Esophagus (tissue), 2 donors: ENCODE measurements at regions not wholly inside any gene's neighbourhood (a gene's known extent, or its start where the extent isn't known, plus 50 kb on each side); places are given as distances from the start of the nearest gene placed in this dataset.

Source experiments
- H3K27ac ChIP-seq, 2 donors: one replicate each; pipeline ENCODE4 v1.5.1; 2013; ENCODE audit warnings: low read depth in 2 of 2, mild to moderate bottlenecking in 2 of 2, inconsistent platforms in 1 of 2, low read length in 1 of 2, moderate library complexity in 1 of 2
- H3K27me3 ChIP-seq, 2 donors: one replicate each; pipeline ENCODE4 v1.6.1; 2013; ENCODE audit warnings: low read length in 2 of 2, control low read depth in 1 of 2, mild to moderate bottlenecking in 1 of 2; ENCODE audit not compliant: insufficient read depth in 2 of 2, control insufficient read depth in 1 of 2
- H3K36me3 ChIP-seq, 2 donors: one replicate each; pipeline ENCODE4 v1.6.1; 2013; ENCODE audit warnings: low read length in 1 of 2; ENCODE audit not compliant: control insufficient read depth in 2 of 2, insufficient read depth in 2 of 2
- H3K4me1 ChIP-seq, 2 donors: one replicate each; pipeline ENCODE4 v1.6.1; 2013; ENCODE audit warnings: low read length in 1 of 2; ENCODE audit not compliant: control insufficient read depth in 2 of 2, insufficient read depth in 2 of 2
- H3K4me3 ChIP-seq, 2 donors: one replicate each; pipeline ENCODE4 v1.5.1; 2013; ENCODE audit warnings: low read length in 2 of 2, mild to moderate bottlenecking in 2 of 2, low read depth in 1 of 2, moderate library complexity in 1 of 2
- H3K9me3 ChIP-seq, 2 donors: one replicate each; pipeline ENCODE4 v1.6.1; 2013; ENCODE audit warnings: mild to moderate bottlenecking in 2 of 2, low read depth in 1 of 2, low read length in 1 of 2, moderate library complexity in 1 of 2; ENCODE audit not compliant: control insufficient read depth in 2 of 2, insufficient read depth in 1 of 2
- WGBS, 2 donors: extraction: QIAGEN DNeasy Blood & Tissue Kit; methylation state at CpG; one replicate each; pipeline ENCODE4 v1.1.7; 2013; 5-methylcytosine and 5-hydroxymethylcytosine counted together
- donor health status: healthy with polysubstance abuse.
- donor health status: Bipolar disorder and iron deficiency.

GRCh38 chr6:71452697-71453370 lies 164.2 kb downstream of the OGFRL1 start:
- Histone ChIP-seq H3K9me3 (no peaks in the 10 kb centered on the region), H3K36me3 (no peaks in the 10 kb centered on the region), H3K4me3 (no peak overlapping the region), H3K4me1 (no peaks in the 10 kb centered on the region), H3K27ac (no peak overlapping the region), H3K27me3 (no peaks in the 10 kb centered on the region)
- 61 to 68% methylated on average over 5 of the region's 5 CpGs for WGBS, 2 donors

GRCh38 chr6:71453371-71453706 lies 164.7 kb downstream of the OGFRL1 start:
- Histone ChIP-seq H3K27me3 (no peaks in the 10 kb centered on the region), H3K9me3 (no peaks in the 10 kb centered on the region), H3K4me3 (no peak overlapping the region), H3K36me3 (no peaks in the 10 kb centered on the region), H3K4me1 (no peaks in the 10 kb centered on the region), H3K27ac (no peak overlapping the region)

- WGBS, 2 donors, result 52% methylated on average over 1 of the region's 1 CpG
- no peaks in the 10 kb centered on the region for H3K9me3 ChIP-seq
- no peak overlapping the region for H3K4me3 ChIP-seq
- no peak overlapping the region for H3K27ac ChIP-seq
- no peaks in the 10 kb centered on the region for H3K4me1 ChIP-seq
- H3K36me3 ChIP-seq, result no peaks in the 10 kb centered on the region
- H3K27me3 ChIP-seq, result no peaks in the 10 kb centered on the region
Observed at GRCh38 chr6:71454056-71454455, 165.4 kb downstream of the OGFRL1 start.

- Histone ChIP-seq H3K4me1 (no peaks in the 10 kb centered on the region), H3K4me3 (no peak overlapping the region), H3K9me3 (no peaks in the 10 kb centered on the region), H3K27me3 (no peaks in the 10 kb centered on the region), H3K27ac (no peak overlapping the region), H3K36me3 (no peaks in the 10 kb centered on the region)
- 82 to 88% methylated on average over 1 of the region's 1 CpG for WGBS, 2 donors
Observed at GRCh38 chr6:71457929-71458328, 169.3 kb downstream of the OGFRL1 start.

- 89 to 93% methylated on average over 2 of the region's 2 CpGs for WGBS, 2 donors
- H3K9me3 ChIP-seq, result no peaks in the 10 kb centered on the region
- no peaks in the 10 kb centered on the region for H3K27me3 ChIP-seq
- H3K4me1 ChIP-seq, result no peaks in the 10 kb centered on the region
- no peak overlapping the region for H3K27ac ChIP-seq
- no peaks in the 10 kb centered on the region for H3K36me3 ChIP-seq
- no peak overlapping the region for H3K4me3 ChIP-seq
Observed at GRCh38 chr6:71459162-71459561, 170.6 kb downstream of the OGFRL1 start.

- H3K4me1 ChIP-seq, result no peaks in the 10 kb centered on the region
- H3K36me3 ChIP-seq, result no peaks in the 10 kb centered on the region
- H3K27ac ChIP-seq, result no peak overlapping the region
- H3K9me3 ChIP-seq, result no peaks in the 10 kb centered on the region
- no peak overlapping the region for H3K4me3 ChIP-seq
- WGBS, 2 donors, result 78 to 87% methylated on average over 3 of the region's 3 CpGs
- H3K27me3 ChIP-seq, result no peaks in the 10 kb centered on the region
Observed at GRCh38 chr6:71460933-71461332, 172.3 kb downstream of the OGFRL1 start.

- no peaks in the 10 kb centered on the region for H3K36me3 ChIP-seq
- no peaks in the 10 kb centered on the region for H3K27me3 ChIP-seq
- no peaks in the 10 kb centered on the region for H3K9me3 ChIP-seq
- WGBS, 2 donors, result 67 to 68% methylated on average over 1 of the region's 1 CpG
- H3K27ac ChIP-seq, result no peak overlapping the region
- no peaks in the 10 kb centered on the region for H3K4me1 ChIP-seq
- no peak overlapping the region for H3K4me3 ChIP-seq
Observed at GRCh38 chr6:71463061-71463460, 174.4 kb downstream of the OGFRL1 start.

- Histone ChIP-seq H3K9me3 (no peaks in the 10 kb centered on the region), H3K4me1 (no peaks in the 10 kb centered on the region), H3K36me3 (no peaks in the 10 kb centered on the region), H3K4me3 (no peak overlapping the region), H3K27ac (no peak overlapping the region), H3K27me3 (no peaks in the 10 kb centered on the region)
- WGBS, 2 donors, result 26 to 35% methylated on average over 1 of the region's 1 CpG
Observed at GRCh38 chr6:71465096-71465495, 176.5 kb downstream of the OGFRL1 start.

- H3K36me3 ChIP-seq, result no peaks in the 10 kb centered on the region
- H3K9me3 ChIP-seq, result no peaks in the 10 kb centered on the region
- no peaks in the 10 kb centered on the region for H3K27me3 ChIP-seq
- no peak overlapping the region for H3K27ac ChIP-seq
- WGBS, 2 donors, result 85 to 89% methylated on average over 1 of the region's 1 CpG
- no peaks in the 10 kb centered on the region for H3K4me1 ChIP-seq
- H3K4me3 ChIP-seq, result no peak overlapping the region
Observed at GRCh38 chr6:71466362-71466761, 177.8 kb downstream of the OGFRL1 start.

- no peaks in the 10 kb centered on the region for H3K4me1 ChIP-seq
- H3K27ac ChIP-seq, result no peak overlapping the region
- H3K27me3 ChIP-seq, result no peaks in the 10 kb centered on the region
- no peaks in the 10 kb centered on the region for H3K36me3 ChIP-seq
- H3K9me3 ChIP-seq, result no peaks in the 10 kb centered on the region
- no peak overlapping the region for H3K4me3 ChIP-seq
Observed at GRCh38 chr6:71468038-71468437, 179.4 kb downstream of the OGFRL1 start.
